Colonic mucosa (tissue), 4 donors: ENCODE measurements at regions not wholly inside any gene's neighbourhood (a gene's known extent, or its start where the extent isn't known, plus 50 kb on each side); places are given as distances from the start of the nearest gene placed in this dataset.

ENCODE experiments used
- DNase-seq: peaks from one replicate; pipeline ENCODE4 v3.0.0-alpha.2; 2020
- H3K27ac ChIP-seq: fragments of 200-600 bp; one replicate; pipeline ENCODE4 v1.8.0; 2021
- H3K27me3 ChIP-seq: fragments of 200-600 bp; one replicate; pipeline ENCODE4 v1.8.0; 2021
- H3K36me3 ChIP-seq: fragments of 200-600 bp; one replicate; pipeline ENCODE4 v1.8.0; 2021
- H3K4me1 ChIP-seq: fragments of 200-600 bp; one replicate; pipeline ENCODE4 v1.8.0; 2021; ENCODE audit warnings: mild to moderate bottlenecking
- H3K4me3 ChIP-seq: fragments of 200-600 bp; one replicate; pipeline ENCODE4 v1.8.0; 2021
- H3K9ac ChIP-seq, 2 donors: one replicate each; pipeline ENCODE4 v1.7.0; 2013; ENCODE audit warnings: control low read depth in 2 of 2, low read depth in 2 of 2, low read length in 2 of 2
- H3K9me3 ChIP-seq: fragments of 200-600 bp; one replicate; pipeline ENCODE4 v1.8.0; 2021
- intact Hi-C: fragments of 100-400 bp; cut with DNase I; formaldehyde crosslinking; loops from one replicate; pipeline ENCODE4 v1.14.1; 2022
- TF ChIP-seq, protein P1 (sequence below): fragments of 200-600 bp; IDR thresholded peaks from one replicate; pipeline ENCODE4 v1.8.0; 2022; ENCODE audit warnings: antibody characterized with exemption, mild to moderate bottlenecking
- donor health status: healthy.
- donor health status: DM: no; HTN: no; CAD: no.
- donor health status: DM: no; HTN: no; CAD: no.

- no peak overlapping the region for H3K27ac ChIP-seq
- H3K9ac ChIP-seq: no peak overlapping the region
- H3K4me3 ChIP-seq: no peak overlapping the region
- TF ChIP-seq, protein P1, sequence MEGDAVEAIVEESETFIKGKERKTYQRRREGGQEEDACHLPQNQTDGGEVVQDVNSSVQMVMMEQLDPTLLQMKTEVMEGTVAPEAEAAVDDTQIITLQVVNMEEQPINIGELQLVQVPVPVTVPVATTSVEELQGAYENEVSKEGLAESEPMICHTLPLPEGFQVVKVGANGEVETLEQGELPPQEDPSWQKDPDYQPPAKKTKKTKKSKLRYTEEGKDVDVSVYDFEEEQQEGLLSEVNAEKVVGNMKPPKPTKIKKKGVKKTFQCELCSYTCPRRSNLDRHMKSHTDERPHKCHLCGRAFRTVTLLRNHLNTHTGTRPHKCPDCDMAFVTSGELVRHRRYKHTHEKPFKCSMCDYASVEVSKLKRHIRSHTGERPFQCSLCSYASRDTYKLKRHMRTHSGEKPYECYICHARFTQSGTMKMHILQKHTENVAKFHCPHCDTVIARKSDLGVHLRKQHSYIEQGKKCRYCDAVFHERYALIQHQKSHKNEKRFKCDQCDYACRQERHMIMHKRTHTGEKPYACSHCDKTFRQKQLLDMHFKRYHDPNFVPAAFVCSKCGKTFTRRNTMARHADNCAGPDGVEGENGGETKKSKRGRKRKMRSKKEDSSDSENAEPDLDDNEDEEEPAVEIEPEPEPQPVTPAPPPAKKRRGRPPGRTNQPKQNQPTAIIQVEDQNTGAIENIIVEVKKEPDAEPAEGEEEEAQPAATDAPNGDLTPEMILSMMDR: no peak
- H3K36me3 ChIP-seq: no peaks in the 10 kb centered on the region
- H3K9me3 ChIP-seq: no peaks in the 10 kb centered on the region
- H3K4me1 ChIP-seq: no peaks in the 10 kb centered on the region
- no peaks in the 10 kb centered on the region for H3K27me3 ChIP-seq
- intact Hi-C loops: no loop called here
- DNase-seq: no peak
These were observed 151.6 kb upstream of the TAPT1 start for GRCh38 chr4:16377887-16378286.

GRCh38 chr4:16365036-16365569 lies 138.8 kb upstream of the TAPT1 start:
- H3K4me3 ChIP-seq: no peak overlapping the region
- H3K9me3 ChIP-seq: no peaks in the 10 kb centered on the region
- H3K27me3 ChIP-seq: no peaks in the 10 kb centered on the region
- no peaks in the 10 kb centered on the region for H3K4me1 ChIP-seq
- no peak overlapping the region for H3K9ac ChIP-seq
- intact Hi-C loops: no loop called here
- H3K36me3 ChIP-seq: no peaks in the 10 kb centered on the region
- DNase-seq: no peak
- H3K27ac ChIP-seq: no peak overlapping the region
- TF ChIP-seq, protein P1: no peak

- H3K27me3 ChIP-seq: no peaks in the 10 kb centered on the region
- DNase-seq: no peak
- no peak overlapping the region for H3K4me3 ChIP-seq
- no peaks in the 10 kb centered on the region for H3K4me1 ChIP-seq
- no peaks in the 10 kb centered on the region for H3K9me3 ChIP-seq
- H3K36me3 ChIP-seq: no peaks in the 10 kb centered on the region
- H3K9ac ChIP-seq: no peak overlapping the region
- TF ChIP-seq, protein P1: no peak
- H3K27ac ChIP-seq: no peak overlapping the region
- intact Hi-C loops: no loop called here
These were observed 134.5 kb upstream of the TAPT1 start for GRCh38 chr4:16360694-16361262.

- Histone ChIP-seq H3K27ac (no peak overlapping the region), H3K9me3 (no peaks in the 10 kb centered on the region), H3K27me3 (no peaks in the 10 kb centered on the region), H3K4me1 (no peaks in the 10 kb centered on the region), H3K9ac (no peak overlapping the region), H3K36me3 (no peaks in the 10 kb centered on the region), H3K4me3 (no peak overlapping the region)
- TF ChIP-seq, protein P1: no peak
- intact Hi-C loops: no loop called here
- DNase-seq: no peak
These were observed 126.9 kb upstream of the TAPT1 start for GRCh38 chr4:16353165-16353564.

DNA sequence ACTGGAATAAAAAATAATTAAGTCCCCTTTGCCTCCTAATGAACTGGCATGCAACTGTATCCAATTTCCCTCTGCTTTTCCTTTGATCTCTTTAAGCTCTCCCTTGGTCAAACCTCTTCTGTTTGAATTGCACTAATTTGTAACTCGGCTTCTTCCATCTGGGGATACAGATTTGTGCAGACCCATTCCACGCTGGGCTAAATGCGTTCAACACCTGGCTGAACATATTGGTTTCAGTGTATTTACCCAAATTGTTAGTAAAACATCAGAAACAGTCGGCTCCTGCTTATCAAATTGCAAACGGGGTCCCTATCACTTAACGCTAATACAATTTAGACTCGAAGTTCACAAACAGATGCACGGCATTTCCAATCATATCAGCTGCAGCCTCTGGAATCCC lies 124.9 kb upstream of the TAPT1 start:
- Histone ChIP-seq H3K9me3 (no peaks in the 10 kb centered on the region), H3K9ac (no peak overlapping the region), H3K4me1 (no peaks in the 10 kb centered on the region), H3K36me3 (no peaks in the 10 kb centered on the region), H3K4me3 (no peak overlapping the region), H3K27me3 (no peaks in the 10 kb centered on the region), H3K27ac (no peak overlapping the region)
- no peak for DNase-seq
- intact Hi-C loops: no loop called here
- TF ChIP-seq, protein P1: no peak
